GM19463 (cell line): ENCODE measurements at regions not wholly inside any gene's neighbourhood (a gene's known extent, or its start where the extent isn't known, plus 50 kb on each side); places are given as distances from the start of the nearest gene placed in this dataset.
A peak's percentile ranks its signal among the peaks of the same experiment; 100 is the strongest.
"Not testable (repeated sequence)": the region's sequence is repeated elsewhere in the genome, so short reads cannot be mapped to it uniquely, and the experiment has no call there.

Source experiments
- ATAC-seq: cut with Tn5 transposase; IDR thresholded peaks from one replicate; pipeline ENCODE4 v1.9.1; 2021; ENCODE audit warnings: mild to moderate bottlenecking, moderate library complexity; ENCODE audit not compliant: unreplicated experiment

DNA sequence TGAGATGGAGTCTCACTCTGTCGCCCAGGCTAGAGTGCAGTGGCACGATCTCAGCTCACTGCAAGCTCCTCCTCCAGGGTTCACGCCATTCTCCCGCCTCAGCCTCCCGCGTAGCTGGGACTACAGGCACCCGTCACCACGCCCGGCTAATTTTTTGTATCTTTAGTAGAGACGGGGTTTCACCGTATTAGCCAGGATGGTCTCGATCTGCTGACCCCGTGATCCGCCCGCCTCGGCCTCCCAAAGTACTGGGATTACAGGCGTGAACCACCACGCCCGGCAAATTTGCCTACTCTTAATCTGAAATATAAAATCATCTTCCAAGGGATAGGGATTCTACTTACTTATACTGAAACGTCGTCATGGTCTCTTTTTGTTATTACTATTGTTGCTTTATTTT is 314.7 kb downstream of the FGF10 start:
- ATAC-seq, result not testable (repeated sequence)

GRCh38 chr5:44051591-44051990 is 337.6 kb downstream of the FGF10 start:
- no peak for ATAC-seq

DNA sequence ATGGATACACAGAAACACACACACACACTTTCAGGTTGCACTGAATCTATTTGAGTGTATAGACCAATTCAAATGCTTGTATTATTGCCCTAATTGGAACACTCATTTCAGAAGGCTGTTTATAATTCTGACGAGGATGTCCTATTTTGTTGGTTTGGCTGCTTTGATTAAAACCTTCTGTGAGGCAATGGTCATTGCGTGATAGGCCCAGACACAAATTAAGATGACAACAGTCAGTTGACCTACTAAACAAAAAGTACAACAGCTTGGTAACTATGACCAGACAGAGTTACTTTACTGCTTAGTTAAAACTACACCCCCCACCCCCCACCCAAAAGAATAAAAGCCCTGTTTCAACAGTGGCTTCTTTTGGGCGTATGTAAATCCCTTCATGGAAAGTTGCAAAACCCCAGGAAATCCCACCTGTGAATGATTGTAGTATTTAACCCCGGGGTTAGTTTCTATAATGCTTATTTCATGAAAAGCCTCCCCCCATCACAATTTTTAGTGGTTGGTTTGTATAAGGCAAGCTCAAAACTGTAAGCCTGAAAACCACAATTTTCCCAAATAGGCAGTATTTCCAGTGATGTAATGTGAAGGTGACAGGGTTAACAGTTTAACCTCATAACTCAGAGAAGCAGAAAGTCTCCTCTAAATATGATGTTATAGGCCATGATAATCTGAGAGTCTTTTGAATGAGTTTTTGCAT is 340.8 kb downstream of the FGF10 start:
- peak; percentile 73 for ATAC-seq

DNA sequence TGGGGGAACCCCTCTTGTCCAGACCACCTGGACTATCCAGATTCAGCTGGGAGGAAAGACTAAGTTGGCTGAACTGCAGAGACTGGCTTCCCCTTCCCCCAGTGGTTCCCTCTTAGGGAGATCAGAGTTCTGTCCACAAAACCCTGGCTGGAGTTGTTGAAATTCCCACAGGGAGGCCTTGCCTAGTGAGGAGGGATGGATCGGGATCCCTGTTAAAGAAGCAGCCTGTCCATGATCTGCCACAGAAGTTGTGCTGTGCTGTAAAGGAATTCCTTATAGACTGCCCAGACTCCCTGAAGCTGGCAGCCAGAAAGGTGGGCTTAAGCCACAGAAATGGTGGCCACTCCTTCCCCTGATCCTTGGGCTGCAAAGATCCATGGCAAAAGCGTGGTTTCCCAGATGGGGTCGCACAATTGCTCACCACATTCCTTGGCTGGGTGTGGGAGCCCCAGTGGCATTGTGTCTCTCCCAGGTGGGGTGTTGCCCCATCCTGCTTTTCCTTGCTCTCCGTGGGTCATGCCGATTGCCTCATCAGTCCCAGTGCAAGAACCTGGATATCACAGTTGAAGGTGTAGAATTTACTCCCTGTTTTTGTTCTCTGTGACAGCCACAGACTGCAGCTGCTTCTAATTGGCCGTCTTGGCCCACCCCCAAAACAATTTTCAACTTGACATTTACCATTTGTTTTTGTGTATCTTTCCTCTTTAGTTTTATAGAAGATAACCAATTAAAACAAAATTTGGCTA is 342.4 kb downstream of the FGF10 start:
- no peak for ATAC-seq

DNA sequence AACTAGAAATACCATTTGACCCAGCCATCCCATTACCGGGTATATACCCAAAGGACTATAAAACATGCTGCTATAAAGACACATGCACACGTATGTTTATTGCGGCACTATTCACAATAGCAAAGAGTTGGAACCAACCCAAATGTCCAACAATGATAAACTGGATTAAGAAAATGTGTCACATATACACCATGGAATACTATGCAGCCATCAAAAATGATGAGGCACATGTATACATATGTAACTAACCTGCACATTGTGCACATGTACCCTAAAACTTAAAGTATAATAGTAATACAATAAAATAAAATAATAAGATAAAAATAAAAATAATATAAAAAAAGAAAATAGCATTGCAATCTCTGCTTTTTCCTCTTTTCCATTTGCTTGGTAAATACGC is 344.7 kb downstream of the FGF10 start:
- not testable (repeated sequence) for ATAC-seq

- ATAC-seq, result no peak
These were observed 361.0 kb downstream of the FGF10 start for GRCh38 chr5:44028226-44028625.

- ATAC-seq, result no peak
These were observed 366.6 kb downstream of the FGF10 start for GRCh38 chr5:44022622-44023021.

DNA sequence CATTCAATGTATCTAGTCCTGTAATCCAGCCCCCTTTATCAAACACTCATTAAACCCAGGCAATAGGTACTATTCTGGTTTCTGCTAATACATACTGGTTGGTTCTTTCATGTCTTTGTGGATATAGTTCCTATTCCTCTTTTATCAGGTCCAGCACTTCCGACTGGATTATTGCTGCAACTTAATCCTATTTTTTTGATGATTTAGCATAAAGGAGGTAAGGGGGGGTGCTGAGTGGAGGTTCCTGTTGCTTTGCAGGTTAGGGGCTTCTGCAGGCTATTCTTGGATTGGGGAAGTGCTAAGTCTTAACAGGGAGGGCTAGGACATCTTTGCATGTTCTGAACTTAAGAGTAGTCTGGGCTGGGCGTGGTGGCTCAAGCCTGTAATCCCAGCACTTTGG is 377.7 kb downstream of the FGF10 start:
- no peak for ATAC-seq

DNA sequence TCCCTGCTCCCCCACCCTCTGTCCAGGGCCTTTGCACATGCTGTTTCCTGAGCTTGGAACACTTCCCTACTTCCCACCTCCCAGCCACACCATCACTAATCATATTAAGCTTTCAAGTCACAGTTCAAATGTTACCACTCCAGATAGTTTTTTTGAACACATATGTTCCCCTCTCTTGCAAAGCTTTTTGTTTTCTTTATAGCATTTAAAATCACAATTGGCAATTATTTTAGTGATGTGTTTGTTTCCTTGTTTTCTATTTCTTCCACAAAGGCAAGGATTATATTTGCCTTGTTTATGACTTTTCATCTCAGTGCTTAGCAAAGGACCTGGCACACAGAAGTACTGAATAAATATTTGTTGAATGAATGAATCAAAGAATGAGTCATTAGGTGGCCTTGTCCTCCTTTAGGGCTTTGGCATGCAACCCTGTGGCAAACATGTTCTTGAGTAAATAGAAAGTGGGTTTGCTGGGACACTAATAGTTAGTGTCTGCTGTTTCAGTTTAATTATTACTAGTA is 386.8 kb downstream of the FGF10 start:
- ATAC-seq, result no peak

DNA sequence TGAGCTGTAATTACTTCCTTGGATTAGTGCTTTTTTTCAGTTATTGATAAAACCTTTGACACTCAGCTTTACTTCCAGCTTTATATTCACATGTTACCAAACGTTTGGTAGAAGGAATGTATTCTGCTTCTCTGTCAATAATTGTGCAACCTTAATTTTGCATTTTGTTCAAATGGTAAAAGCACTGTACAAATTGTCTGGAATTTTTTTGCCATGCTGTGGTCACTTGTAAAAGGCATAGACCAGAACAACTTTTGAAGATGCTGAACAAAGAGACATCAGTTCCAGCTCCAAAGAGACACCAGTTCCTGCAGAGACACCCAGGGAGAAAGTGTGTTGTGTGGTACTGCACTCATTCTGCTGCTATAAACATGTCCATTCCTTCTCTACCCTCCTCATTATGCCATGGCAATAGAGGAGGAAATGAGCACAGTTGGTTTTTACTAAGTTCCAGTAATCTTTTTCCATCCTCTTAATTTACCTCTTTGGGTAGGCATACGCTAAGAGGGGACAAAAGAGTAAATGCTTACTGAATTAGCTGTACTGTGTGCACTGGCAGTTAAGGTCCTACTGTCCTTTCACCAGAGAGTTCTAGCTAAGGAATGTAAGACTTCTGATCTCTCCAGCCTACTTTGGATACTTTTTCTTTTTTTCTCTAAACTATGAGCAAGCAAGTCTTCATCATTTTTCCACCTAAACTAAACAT is 387.4 kb downstream of the FGF10 start:
- ATAC-seq, result no peak

- no peak for ATAC-seq
These were observed 388.0 kb downstream of the FGF10 start for GRCh38 chr5:44001236-44001635.

- ATAC-seq, result no peak
These were observed 391.5 kb downstream of the FGF10 start for GRCh38 chr5:43997647-43998272.

- no peak for ATAC-seq
These were observed 393.0 kb downstream of the FGF10 start for GRCh38 chr5:43996221-43996620.

DNA sequence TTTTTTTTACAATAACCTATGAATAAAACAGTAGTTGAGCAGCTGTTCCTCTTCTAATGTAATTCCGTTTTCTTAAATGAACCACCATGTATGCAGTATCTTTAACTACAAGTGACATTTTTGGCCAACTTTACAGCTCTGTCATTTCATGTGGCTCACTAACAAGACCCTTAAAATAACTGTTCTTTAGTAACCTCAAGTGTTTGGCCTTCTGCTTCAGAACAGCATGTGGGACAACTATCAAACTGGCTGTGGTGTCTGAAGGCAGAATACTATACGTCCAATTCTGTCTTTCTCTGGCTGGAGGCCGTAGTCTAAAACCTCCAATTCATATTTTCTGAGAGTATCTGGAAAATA is 391.4 kb downstream of the NNT start:
- ATAC-seq, result no peak

GRCh38 chr5:43993634-43994351 is 390.8 kb downstream of the NNT start:
- ATAC-seq, result no peak

- no peak for ATAC-seq
These were observed 382.4 kb downstream of the NNT start for GRCh38 chr5:43985411-43985810.

DNA sequence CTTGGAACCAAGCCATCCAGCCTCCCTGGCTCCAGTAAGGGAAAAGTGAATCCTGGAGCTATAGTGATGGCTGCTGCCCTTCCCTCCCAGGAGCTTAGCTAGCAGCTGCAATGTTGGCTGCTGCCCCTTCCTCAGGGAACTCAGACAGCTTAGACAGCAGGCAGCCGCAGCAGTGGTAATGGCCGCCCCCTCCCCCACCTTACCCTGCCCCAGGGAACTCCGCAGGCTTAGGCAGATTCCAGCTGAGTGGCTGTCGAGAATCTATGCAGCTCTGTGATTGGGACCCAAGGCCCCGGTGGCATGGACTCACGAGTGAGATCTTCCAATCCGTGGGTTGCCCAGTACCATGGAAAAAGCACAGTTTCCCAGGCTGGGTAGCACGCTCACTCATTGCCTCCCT is 378.6 kb downstream of the NNT start:
- no peak for ATAC-seq

- no peak for ATAC-seq
These were observed 370.9 kb downstream of the NNT start for GRCh38 chr5:43973908-43974307.

GRCh38 chr5:43973318-43973717 is 370.3 kb downstream of the NNT start:
- no peak for ATAC-seq

GRCh38 chr5:43967165-43967564 is 364.2 kb downstream of the NNT start:
- no peak for ATAC-seq

- ATAC-seq, result no peak
These were observed 356.2 kb downstream of the NNT start for GRCh38 chr5:43959144-43959543.
